IPS-18a (cell line): ENCODE measurements at regions not wholly inside any gene's neighbourhood (a gene's known extent, or its start where the extent isn't known, plus 50 kb on each side); places are given as distances from the start of the nearest gene placed in this dataset.

ENCODE experiments used
- H3K27ac ChIP-seq: one replicate; pipeline ENCODE4 v1.5.1; 2013; ENCODE audit warnings: low read length
- H3K27me3 ChIP-seq: one replicate; pipeline ENCODE4 v1.6.1; 2013; ENCODE audit warnings: mild to moderate bottlenecking, low read length; ENCODE audit not compliant: control insufficient read depth, insufficient read depth
- H3K36me3 ChIP-seq: one replicate; pipeline ENCODE4 v1.6.1; 2013; ENCODE audit warnings: low read depth, low read length; ENCODE audit not compliant: control insufficient read depth
- H3K4me1 ChIP-seq: one replicate; pipeline ENCODE4 v1.6.1; 2013; ENCODE audit warnings: low read depth, low read length; ENCODE audit not compliant: control insufficient read depth
- H3K4me3 ChIP-seq: one replicate; pipeline ENCODE4 v1.5.1; 2013; ENCODE audit warnings: low read length
- H3K9ac ChIP-seq: one replicate; pipeline ENCODE4 v1.6.1; 2013; ENCODE audit warnings: mild to moderate bottlenecking, low read length, moderate library complexity
- H3K9me3 ChIP-seq: one replicate; pipeline ENCODE4 v1.6.1; 2013; ENCODE audit warnings: low read depth, low read length; ENCODE audit not compliant: control insufficient read depth

GRCh38 chr2:88852753-88853402 is 161.4 kb downstream of the RPIA start:
- Histone ChIP-seq H3K4me1 (peaks cover 14% of the 10 kb centered on the region), H3K27ac (no peak overlapping the region), H3K9me3 (no peaks in the 10 kb centered on the region), H3K36me3 (no peaks in the 10 kb centered on the region), H3K27me3 (no peaks in the 10 kb centered on the region), H3K9ac (no peak overlapping the region), H3K4me3 (no peak overlapping the region)

- no peak overlapping the region for H3K9ac ChIP-seq
- H3K4me1 ChIP-seq: peaks cover 19% of the 10 kb centered on the region
- H3K27me3 ChIP-seq: no peaks in the 10 kb centered on the region
- H3K27ac ChIP-seq: no peak overlapping the region
- H3K4me3 ChIP-seq: no peak overlapping the region
- H3K9me3 ChIP-seq: no peaks in the 10 kb centered on the region
- H3K36me3 ChIP-seq: no peaks in the 10 kb centered on the region
Measured at GRCh38 chr2:88853403-88853790, 161.9 kb downstream of the RPIA start.

- no peak overlapping the region for H3K9ac ChIP-seq
- H3K4me1 ChIP-seq: peaks cover 19% of the 10 kb centered on the region
- H3K9me3 ChIP-seq: no peaks in the 10 kb centered on the region
- H3K4me3 ChIP-seq: no peak overlapping the region
- H3K27ac ChIP-seq: no peak overlapping the region
- no peaks in the 10 kb centered on the region for H3K36me3 ChIP-seq
- H3K27me3 ChIP-seq: no peaks in the 10 kb centered on the region
Measured at GRCh38 chr2:88854528-88854927, 163.1 kb downstream of the RPIA start.

- Histone ChIP-seq H3K4me3 (no peak overlapping the region), H3K27ac (no peak overlapping the region), H3K9ac (no peak overlapping the region), H3K9me3 (no peaks in the 10 kb centered on the region), H3K4me1 (peaks cover 19% of the 10 kb centered on the region), H3K27me3 (no peaks in the 10 kb centered on the region), H3K36me3 (no peaks in the 10 kb centered on the region)
Measured at GRCh38 chr2:88855620-88856408, 164.3 kb downstream of the RPIA start.

- Histone ChIP-seq H3K9ac (no peak overlapping the region), H3K27me3 (no peaks in the 10 kb centered on the region), H3K4me1 (peaks cover 19% of the 10 kb centered on the region), H3K9me3 (no peaks in the 10 kb centered on the region), H3K27ac (no peak overlapping the region), H3K36me3 (no peaks in the 10 kb centered on the region), H3K4me3 (no peak overlapping the region)
Measured at GRCh38 chr2:88856409-88857135, 165.1 kb downstream of the RPIA start.

- Histone ChIP-seq H3K9ac (no peak overlapping the region), H3K27me3 (no peaks in the 10 kb centered on the region), H3K9me3 (no peaks in the 10 kb centered on the region), H3K4me3 (no peak overlapping the region), H3K27ac (no peak overlapping the region), H3K36me3 (no peaks in the 10 kb centered on the region), H3K4me1 (peaks cover 19% of the 10 kb centered on the region)
Measured at GRCh38 chr2:88857274-88857741, 165.8 kb downstream of the RPIA start.

GRCh38 chr2:88857951-88858411 is 166.5 kb downstream of the RPIA start:
- H3K4me3 ChIP-seq: no peak overlapping the region
- peaks cover 19% of the 10 kb centered on the region for H3K4me1 ChIP-seq
- H3K27ac ChIP-seq: no peak overlapping the region
- H3K9ac ChIP-seq: peak overlapping the region; percentile 11
- H3K36me3 ChIP-seq: no peaks in the 10 kb centered on the region
- H3K27me3 ChIP-seq: no peaks in the 10 kb centered on the region
- H3K9me3 ChIP-seq: no peaks in the 10 kb centered on the region

- no peaks in the 10 kb centered on the region for H3K36me3 ChIP-seq
- no peak overlapping the region for H3K9ac ChIP-seq
- no peaks in the 10 kb centered on the region for H3K27me3 ChIP-seq
- H3K4me3 ChIP-seq: no peak overlapping the region
- H3K4me1 ChIP-seq: peaks cover 19% of the 10 kb centered on the region
- H3K9me3 ChIP-seq: no peaks in the 10 kb centered on the region
- H3K27ac ChIP-seq: no peak overlapping the region
Measured at GRCh38 chr2:88859461-88859860, 168.0 kb downstream of the RPIA start.

- H3K4me1 ChIP-seq: peaks cover 19% of the 10 kb centered on the region
- no peak overlapping the region for H3K4me3 ChIP-seq
- no peak overlapping the region for H3K27ac ChIP-seq
- H3K27me3 ChIP-seq: no peaks in the 10 kb centered on the region
- H3K9me3 ChIP-seq: no peaks in the 10 kb centered on the region
- no peaks in the 10 kb centered on the region for H3K36me3 ChIP-seq
- H3K9ac ChIP-seq: no peak overlapping the region
Measured at GRCh38 chr2:88860421-88861075, 169.1 kb downstream of the RPIA start.

- Histone ChIP-seq H3K4me1 (no peaks in the 10 kb centered on the region), H3K36me3 (no peaks in the 10 kb centered on the region), H3K9ac (no peak overlapping the region), H3K27ac (no peak overlapping the region), H3K27me3 (no peaks in the 10 kb centered on the region), H3K9me3 (no peaks in the 10 kb centered on the region), H3K4me3 (no peak overlapping the region)
Measured at GRCh38 chr2:88865801-88866371, 174.4 kb downstream of the RPIA start.

GRCh38 chr2:88866756-88867155 is 175.3 kb downstream of the RPIA start:
- no peaks in the 10 kb centered on the region for H3K36me3 ChIP-seq
- no peaks in the 10 kb centered on the region for H3K9me3 ChIP-seq

More at GRCh38 chr2:88866756-88867155, 175.3 kb downstream of the RPIA start:
- Histone ChIP-seq H3K4me1 (no peaks in the 10 kb centered on the region), H3K4me3 (no peak overlapping the region), H3K27me3 (no peaks in the 10 kb centered on the region), H3K9ac (no peak overlapping the region), H3K27ac (no peak overlapping the region)
